ENCODE measurements at regions not wholly inside any gene's neighbourhood (a gene's known extent, or its start where the extent isn't known, plus 50 kb on each side); places are given as distances from the start of the nearest gene placed in this dataset.

DNA sequence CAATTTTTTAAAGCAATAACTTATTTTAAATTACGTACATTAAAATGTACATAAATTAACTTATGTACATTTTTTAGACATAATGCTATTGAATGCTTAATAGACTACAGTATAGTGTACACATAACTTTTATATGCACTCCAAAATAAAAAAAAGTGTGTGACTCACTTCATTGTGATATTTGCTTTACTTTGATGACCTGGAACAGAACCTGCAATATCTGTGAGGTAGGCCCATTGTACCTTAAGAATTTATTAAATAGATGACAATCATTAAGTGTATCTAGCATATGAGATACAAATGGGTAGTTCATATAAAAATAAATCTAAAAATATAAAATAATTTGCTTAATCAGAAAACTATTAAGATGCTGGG lies 276.7 kb downstream of the NFKBIZ start:
- no peak for FAIRE-seq
- H3K36me3 ChIP-seq (ENCODE audit: control insufficient read depth, insufficient read depth, low read length) = no peaks in the 10 kb centered on the region
- H3K4me3 ChIP-seq (ENCODE audit: low read depth, low read length) = no peak overlapping the region
- peak; percentile 68 for DNase-seq (ENCODE audit: low read depth)
- TF ChIP-seq, protein P1, sequence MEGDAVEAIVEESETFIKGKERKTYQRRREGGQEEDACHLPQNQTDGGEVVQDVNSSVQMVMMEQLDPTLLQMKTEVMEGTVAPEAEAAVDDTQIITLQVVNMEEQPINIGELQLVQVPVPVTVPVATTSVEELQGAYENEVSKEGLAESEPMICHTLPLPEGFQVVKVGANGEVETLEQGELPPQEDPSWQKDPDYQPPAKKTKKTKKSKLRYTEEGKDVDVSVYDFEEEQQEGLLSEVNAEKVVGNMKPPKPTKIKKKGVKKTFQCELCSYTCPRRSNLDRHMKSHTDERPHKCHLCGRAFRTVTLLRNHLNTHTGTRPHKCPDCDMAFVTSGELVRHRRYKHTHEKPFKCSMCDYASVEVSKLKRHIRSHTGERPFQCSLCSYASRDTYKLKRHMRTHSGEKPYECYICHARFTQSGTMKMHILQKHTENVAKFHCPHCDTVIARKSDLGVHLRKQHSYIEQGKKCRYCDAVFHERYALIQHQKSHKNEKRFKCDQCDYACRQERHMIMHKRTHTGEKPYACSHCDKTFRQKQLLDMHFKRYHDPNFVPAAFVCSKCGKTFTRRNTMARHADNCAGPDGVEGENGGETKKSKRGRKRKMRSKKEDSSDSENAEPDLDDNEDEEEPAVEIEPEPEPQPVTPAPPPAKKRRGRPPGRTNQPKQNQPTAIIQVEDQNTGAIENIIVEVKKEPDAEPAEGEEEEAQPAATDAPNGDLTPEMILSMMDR (IDR thresholded peaks at IDR 0.05; ENCODE audit: insufficient read depth, low read length, severe bottlenecking) = no peak
- no peaks in the 10 kb centered on the region for H3K27me3 ChIP-seq (ENCODE audit: control insufficient read depth, insufficient read depth, low read length)

DNA sequence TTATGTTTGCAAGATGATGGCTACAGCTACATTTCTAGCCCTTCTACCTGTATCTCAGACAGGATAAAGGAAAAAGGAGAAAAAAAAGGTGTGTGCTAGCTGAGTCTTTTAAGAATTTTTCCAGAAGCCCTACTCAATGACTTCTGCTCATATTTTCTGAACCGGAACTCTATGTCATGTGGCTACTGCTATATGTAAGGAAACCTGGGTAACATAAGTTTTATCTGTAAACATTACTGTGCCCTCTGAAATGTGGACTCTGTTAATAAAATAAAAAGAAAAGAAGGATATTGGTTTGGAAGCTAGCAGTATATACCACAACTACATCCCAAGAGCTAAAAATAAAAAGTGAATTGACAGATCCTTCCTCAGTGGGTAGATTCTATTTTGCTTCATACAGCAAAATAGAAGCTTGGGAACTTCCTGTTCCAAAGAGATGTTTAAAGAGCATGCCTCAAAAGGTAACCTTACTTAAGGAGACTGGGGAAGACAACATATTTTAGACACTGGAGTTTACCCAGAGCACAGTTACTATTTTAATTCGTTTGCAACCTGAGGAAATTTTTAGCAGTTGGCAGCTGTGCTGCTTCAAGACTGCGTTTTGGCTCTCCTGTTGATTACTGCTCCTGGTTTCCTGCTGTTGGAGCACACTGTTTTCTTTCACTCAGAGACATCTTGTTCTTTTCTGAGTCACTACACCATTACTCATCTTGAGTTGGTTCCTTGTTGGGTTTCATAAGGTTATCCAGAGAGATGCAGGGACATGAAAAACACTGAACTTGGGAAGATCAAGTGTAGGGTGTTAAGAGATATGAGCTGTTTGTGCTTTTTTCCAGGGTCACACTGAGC lies 280.7 kb downstream of the NFKBIZ start:
- FAIRE-seq = no peak
- H3K36me3 ChIP-seq (ENCODE audit: control insufficient read depth, insufficient read depth, low read length) = no peaks in the 10 kb centered on the region
- peak; percentile 97 for DNase-seq (ENCODE audit: low read depth)
- no peak overlapping the region for H3K4me3 ChIP-seq (ENCODE audit: low read depth, low read length)
- TF ChIP-seq, protein P1 (IDR thresholded peaks at IDR 0.05; ENCODE audit: insufficient read depth, low read length, severe bottlenecking) = no peak
- no peaks in the 10 kb centered on the region for H3K27me3 ChIP-seq (ENCODE audit: control insufficient read depth, insufficient read depth, low read length)

DNA sequence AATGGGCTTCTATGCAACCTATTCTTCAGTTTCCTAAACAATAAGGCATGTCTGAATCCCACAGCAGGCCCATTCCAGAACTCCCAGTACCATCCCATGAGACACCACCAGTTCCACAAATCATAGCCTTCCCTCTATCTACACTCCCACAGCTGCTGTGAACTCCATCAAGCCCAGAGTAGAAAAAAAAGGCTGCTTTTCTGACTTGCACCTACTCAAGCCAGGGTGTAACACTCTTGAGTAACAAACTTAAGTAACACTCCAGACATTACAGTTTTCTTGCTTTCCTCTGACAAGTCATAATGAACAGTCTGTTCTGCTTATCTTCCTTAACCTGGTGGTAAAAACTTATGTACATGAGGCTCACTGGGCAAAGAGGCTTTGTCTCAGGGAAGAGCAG lies 283.1 kb downstream of the NFKBIZ start:
- Histone ChIP-seq H3K27me3 (ENCODE audit: control insufficient read depth, insufficient read depth, low read length) (no peaks in the 10 kb centered on the region), H3K4me3 (ENCODE audit: low read depth, low read length) (no peak overlapping the region), H3K36me3 (ENCODE audit: control insufficient read depth, insufficient read depth, low read length) (no peaks in the 10 kb centered on the region)
- FAIRE-seq = peak; percentile 85
- TF ChIP-seq, protein P1 (IDR thresholded peaks at IDR 0.05; ENCODE audit: insufficient read depth, low read length, severe bottlenecking) = no peak
- DNase-seq (ENCODE audit: low read depth) = no peak

DNA sequence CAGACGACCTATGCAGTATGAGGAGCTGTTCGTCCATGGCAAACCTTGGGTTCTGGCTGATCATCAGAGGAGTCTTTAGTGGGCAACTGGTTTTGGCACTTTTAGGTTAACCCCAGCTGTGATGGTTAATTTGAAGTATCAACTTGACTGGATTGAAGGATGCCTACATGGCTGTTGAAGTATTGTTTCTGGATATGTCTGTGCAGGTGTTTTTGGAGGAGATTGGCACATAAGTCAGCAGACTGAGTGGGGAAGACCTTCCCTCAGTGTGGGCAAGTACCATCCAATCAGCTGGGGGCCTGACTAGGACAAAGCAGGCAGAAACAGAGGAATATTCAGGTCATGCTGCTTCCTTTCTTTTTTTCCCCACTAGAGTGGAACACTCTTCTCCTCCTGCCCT lies 284.1 kb downstream of the NFKBIZ start:
- DNase-seq (ENCODE audit: low read depth) (no peak), FAIRE-seq (no peak)
- no peaks in the 10 kb centered on the region for H3K36me3 ChIP-seq (ENCODE audit: control insufficient read depth, insufficient read depth, low read length)
- no peaks in the 10 kb centered on the region for H3K27me3 ChIP-seq (ENCODE audit: control insufficient read depth, insufficient read depth, low read length)
- no peak overlapping the region for H3K4me3 ChIP-seq (ENCODE audit: low read depth, low read length)
- TF ChIP-seq, protein P1 (IDR thresholded peaks at IDR 0.05; ENCODE audit: insufficient read depth, low read length, severe bottlenecking) = no peak

DNA sequence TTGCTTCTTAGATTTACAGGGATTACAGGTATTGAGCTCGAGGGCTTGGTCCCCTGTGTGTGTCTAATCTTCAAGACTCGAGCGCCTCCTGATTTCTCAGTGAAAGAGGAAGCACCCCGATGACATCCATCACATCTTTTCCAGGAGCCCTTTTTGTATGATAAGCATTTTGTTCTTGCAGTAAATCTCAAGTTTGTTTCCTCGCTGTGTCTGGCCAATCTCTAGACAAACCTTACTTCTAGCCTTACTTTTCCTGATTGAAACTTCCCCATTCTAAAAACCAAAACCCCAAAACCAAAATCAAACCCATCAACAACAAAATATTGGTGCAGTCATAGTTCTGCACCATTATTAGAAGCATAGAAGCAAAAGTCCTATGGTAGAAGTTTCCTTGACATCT lies 286.0 kb downstream of the NFKBIZ start:
- TF ChIP-seq, protein P1 (IDR thresholded peaks at IDR 0.05; ENCODE audit: insufficient read depth, low read length, severe bottlenecking) = no peak
- DNase-seq (ENCODE audit: low read depth) (no peak), FAIRE-seq (no peak)
- no peaks in the 10 kb centered on the region for H3K27me3 ChIP-seq (ENCODE audit: control insufficient read depth, insufficient read depth, low read length)
- no peak overlapping the region for H3K4me3 ChIP-seq (ENCODE audit: low read depth, low read length)
- H3K36me3 ChIP-seq (ENCODE audit: control insufficient read depth, insufficient read depth, low read length) = no peaks in the 10 kb centered on the region

DNA sequence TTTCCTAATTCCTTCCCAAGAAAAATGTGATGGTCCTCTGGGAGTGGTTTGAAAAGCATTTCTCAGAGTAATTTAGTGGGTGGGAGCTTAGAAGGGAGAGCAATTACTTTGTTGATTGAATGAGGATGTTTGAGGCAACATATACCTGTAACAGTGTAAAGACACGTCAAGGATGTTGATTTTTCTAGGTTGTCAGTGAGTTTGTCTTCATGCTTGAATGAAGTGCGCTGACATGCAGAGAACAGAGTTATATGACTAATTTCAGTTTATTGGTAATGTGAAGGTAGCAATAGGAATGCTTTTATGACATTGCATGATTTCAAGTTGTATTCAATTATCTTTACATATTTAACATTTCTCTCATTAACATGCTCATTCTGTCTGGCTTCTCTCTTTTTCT lies 286.9 kb downstream of the NFKBIZ start:
- H3K4me3 ChIP-seq (ENCODE audit: low read depth, low read length) = no peak overlapping the region
- peak; percentile 79 for DNase-seq (ENCODE audit: low read depth)
- no peak for FAIRE-seq
- TF ChIP-seq, protein P1 (IDR thresholded peaks at IDR 0.05; ENCODE audit: insufficient read depth, low read length, severe bottlenecking) = no peak
- no peaks in the 10 kb centered on the region for H3K36me3 ChIP-seq (ENCODE audit: control insufficient read depth, insufficient read depth, low read length)
- H3K27me3 ChIP-seq (ENCODE audit: control insufficient read depth, insufficient read depth, low read length) = no peaks in the 10 kb centered on the region
